A673 (cell line): ENCODE measurements at regions not wholly inside any gene's neighbourhood (a gene's known extent, or its start where the extent isn't known, plus 50 kb on each side); places are given as distances from the start of the nearest gene placed in this dataset.

Experiments used
- BruUV-seq: library from RNA; stranded (reverse); fragments of 400-500 nt; replicated peaks from 2 replicates; lab custom pipeline; 2021; lab: Mats Ljungman, UMichigan
- CTCF ChIA-PET: fragments of 300-600 bp; sonication (Branson Sonifier 250); formaldehyde crosslinking; loops from one replicate; lab custom pipeline; 2022; ENCODE audit warnings: antibody characterized with exemption; lab: Charles Lee
- POLR2A ChIA-PET: fragments of 300-600 bp; sonication (Branson Sonifier 250); formaldehyde crosslinking; loops from one replicate; lab custom pipeline; 2022; ENCODE audit warnings: antibody characterized with exemption; ENCODE audit not compliant: low non-redundant PET; lab: Charles Lee
- DNase-seq: peaks from one replicate; pipeline ENCODE4 v3.0.0-alpha.2; 2015; ENCODE audit warnings: low spot score
- H3K27ac ChIP-seq: fragments of 200-600 bp; sonication (generic); 2 replicates; pipeline ENCODE4 v1.5.1; 2016; ENCODE audit warnings: mixed run types, low read depth, mild to moderate bottlenecking, mixed read lengths, antibody characterized with exemption, low read length; ENCODE audit not compliant: poor library complexity, severe bottlenecking
- H3K27me3 ChIP-seq: fragments of 200-600 bp; sonication (generic); replicated peaks from 2 replicates; pipeline ENCODE4 v1.6.1; 2017; ENCODE audit warnings: mixed run types, low read depth, mild to moderate bottlenecking, mixed read lengths, antibody characterized with exemption, low read length; ENCODE audit not compliant: insufficient read depth, poor library complexity
- H3K36me3 ChIP-seq: fragments of 200-600 bp; sonication (generic); 2 replicates; pipeline ENCODE4 v1.6.1; 2016; ENCODE audit warnings: mixed run types, mild to moderate bottlenecking, mixed read lengths, antibody characterized with exemption, low read length; ENCODE audit not compliant: insufficient read depth, poor library complexity, severe bottlenecking
- H3K4me1 ChIP-seq: fragments of 200-600 bp; sonication (generic); 2 replicates; pipeline ENCODE4 v1.6.1; 2017; ENCODE audit warnings: mixed run types, mild to moderate bottlenecking, mixed read lengths, antibody characterized with exemption, low read length; ENCODE audit not compliant: insufficient read depth, poor library complexity, severe bottlenecking
- H3K4me3 ChIP-seq: fragments of 200-600 bp; sonication (generic); 2 replicates; pipeline ENCODE4 v1.5.1; 2016; ENCODE audit warnings: low read depth, mixed run types, mild to moderate bottlenecking, mixed read lengths, low read length; ENCODE audit not compliant: poor library complexity, severe bottlenecking
- H3K9me3 ChIP-seq: fragments of 200-600 bp; sonication (generic); 2 replicates; pipeline ENCODE4 v1.6.1; 2016; ENCODE audit warnings: mixed run types, low read depth, mild to moderate bottlenecking, mixed read lengths, antibody characterized with exemption, low read length; ENCODE audit not compliant: poor library complexity, severe bottlenecking
- EZH2 ChIP-seq: fragments of 200-600 bp; sonication (generic); IDR thresholded peaks from 2 replicates; pipeline ENCODE4 v1.6.1; 2017; ENCODE audit warnings: borderline replicate concordance, low read depth, mild to moderate bottlenecking, mixed read lengths, antibody characterized with exemption, low read length; ENCODE audit not compliant: poor library complexity, severe bottlenecking
- intact Hi-C: fragments of 100-400 bp; cut with micrococcal nuclease; formaldehyde crosslinking; loops from one replicate; pipeline ENCODE4 v1.10.0; 2022; ENCODE audit not compliant: unreplicated experiment
- TF ChIP-seq, protein P1 (sequence below): fragments of 300-800, 200-600 bp; sonication (generic); conservative IDR thresholded peaks from 2 replicates; pipeline ENCODE4 v1.5.1; 2017; ENCODE audit warnings: low read depth, mild to moderate bottlenecking, antibody characterized with exemption, low read length, moderate library complexity, mixed read lengths

DNA sequence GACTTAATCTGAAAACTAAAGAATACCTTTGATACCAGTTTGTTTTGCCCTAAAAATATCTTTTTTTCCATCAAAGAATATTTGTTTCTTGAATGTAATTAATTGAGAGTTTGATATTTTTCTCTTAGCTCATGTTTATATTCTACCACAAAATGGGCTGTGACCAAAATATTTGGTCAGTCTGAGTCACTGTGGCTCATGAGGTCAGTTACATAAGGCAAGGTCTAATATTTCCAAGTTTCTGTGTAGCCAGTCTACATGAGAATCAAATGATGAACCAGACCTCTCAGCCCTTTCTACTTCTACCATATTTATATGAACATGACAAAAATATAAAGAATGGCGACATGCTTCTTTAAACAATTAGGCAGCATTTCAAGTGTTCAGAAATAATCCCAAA lies 83.0 kb upstream of the IVNS1ABP start:
- intact Hi-C loops = no loop called here
- no peaks in the 10 kb centered on the region for H3K4me1 ChIP-seq
- no peak overlapping the region for H3K4me3 ChIP-seq
- BruUV-seq = no TSS peak
- CTCF ChIA-PET = no interaction called here
- no peaks in the 10 kb centered on the region for H3K36me3 ChIP-seq
- H3K27ac ChIP-seq = no peak overlapping the region
- H3K9me3 ChIP-seq = no peaks in the 10 kb centered on the region
- POLR2A ChIA-PET = no interaction called here
- no peak for DNase-seq
- TF ChIP-seq, protein P1, sequence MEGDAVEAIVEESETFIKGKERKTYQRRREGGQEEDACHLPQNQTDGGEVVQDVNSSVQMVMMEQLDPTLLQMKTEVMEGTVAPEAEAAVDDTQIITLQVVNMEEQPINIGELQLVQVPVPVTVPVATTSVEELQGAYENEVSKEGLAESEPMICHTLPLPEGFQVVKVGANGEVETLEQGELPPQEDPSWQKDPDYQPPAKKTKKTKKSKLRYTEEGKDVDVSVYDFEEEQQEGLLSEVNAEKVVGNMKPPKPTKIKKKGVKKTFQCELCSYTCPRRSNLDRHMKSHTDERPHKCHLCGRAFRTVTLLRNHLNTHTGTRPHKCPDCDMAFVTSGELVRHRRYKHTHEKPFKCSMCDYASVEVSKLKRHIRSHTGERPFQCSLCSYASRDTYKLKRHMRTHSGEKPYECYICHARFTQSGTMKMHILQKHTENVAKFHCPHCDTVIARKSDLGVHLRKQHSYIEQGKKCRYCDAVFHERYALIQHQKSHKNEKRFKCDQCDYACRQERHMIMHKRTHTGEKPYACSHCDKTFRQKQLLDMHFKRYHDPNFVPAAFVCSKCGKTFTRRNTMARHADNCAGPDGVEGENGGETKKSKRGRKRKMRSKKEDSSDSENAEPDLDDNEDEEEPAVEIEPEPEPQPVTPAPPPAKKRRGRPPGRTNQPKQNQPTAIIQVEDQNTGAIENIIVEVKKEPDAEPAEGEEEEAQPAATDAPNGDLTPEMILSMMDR = no peak
- no peak for TF ChIP-seq EZH2
- H3K27me3 ChIP-seq = no peaks in the 10 kb centered on the region

DNA sequence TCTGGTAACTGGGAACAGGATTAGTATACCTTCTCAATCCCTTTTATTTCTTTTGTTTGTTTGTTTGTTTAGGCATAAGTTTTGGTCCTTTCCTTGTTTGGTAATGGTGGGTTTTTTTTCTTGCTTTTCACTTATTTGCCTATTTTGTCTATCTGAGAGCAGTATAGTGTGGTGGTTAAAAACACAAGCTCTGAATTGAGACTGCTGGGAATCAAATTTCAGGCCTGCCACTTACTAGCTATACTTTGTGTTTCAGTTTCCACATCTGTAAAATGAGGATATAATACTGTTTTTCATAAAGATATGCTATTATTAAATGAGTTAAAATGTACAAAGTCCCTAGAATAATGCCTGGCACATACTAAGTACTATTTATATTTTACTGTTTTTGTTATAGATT lies 81.6 kb upstream of the IVNS1ABP start:
- H3K27ac ChIP-seq = no peak overlapping the region
- H3K27me3 ChIP-seq = no peaks in the 10 kb centered on the region
- intact Hi-C loops = no loop called here
- BruUV-seq = no TSS peak
- ChIA-PET CTCF (no interaction called here), POLR2A (no interaction called here)
- H3K4me1 ChIP-seq = no peaks in the 10 kb centered on the region
- no peak for DNase-seq
- H3K9me3 ChIP-seq = no peaks in the 10 kb centered on the region
- H3K4me3 ChIP-seq = no peak overlapping the region
- no peaks in the 10 kb centered on the region for H3K36me3 ChIP-seq
- TF ChIP-seq, protein P1 = no peak
- TF ChIP-seq EZH2 = no peak

DNA sequence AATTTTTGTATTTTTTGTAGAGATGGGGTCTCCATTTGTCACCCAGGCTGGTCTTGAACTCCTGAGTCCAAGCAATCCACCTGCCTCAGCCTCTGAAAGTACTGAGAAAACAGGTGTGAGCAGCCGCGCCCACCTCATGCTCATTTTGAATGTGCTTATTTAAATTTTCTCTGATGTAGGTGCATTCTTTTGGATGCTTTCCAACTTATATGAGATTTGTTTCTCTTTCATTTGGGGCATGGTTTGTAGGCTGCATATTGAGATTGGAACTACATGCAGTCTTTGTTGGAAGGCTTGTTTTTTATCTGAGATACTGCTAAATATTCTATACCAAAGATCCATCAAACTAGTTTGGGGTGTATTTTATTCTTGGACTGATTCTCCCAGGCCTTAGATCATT lies 81.0 kb upstream of the IVNS1ABP start:
- no peaks in the 10 kb centered on the region for H3K4me1 ChIP-seq
- intact Hi-C loops = no loop called here
- H3K4me3 ChIP-seq = no peak overlapping the region
- CTCF ChIA-PET = no interaction called here
- H3K27me3 ChIP-seq = no peaks in the 10 kb centered on the region
- DNase-seq = no peak
- H3K36me3 ChIP-seq = no peaks in the 10 kb centered on the region
- no peaks in the 10 kb centered on the region for H3K9me3 ChIP-seq
- TF ChIP-seq EZH2 = no peak
- TF ChIP-seq, protein P1 = no peak
- POLR2A ChIA-PET = no interaction called here
- no peak overlapping the region for H3K27ac ChIP-seq
- BruUV-seq = no TSS peak
